Naive thymus-derived CD4-positive, alpha-beta T cell (primary cell): ENCODE measurements at regions not wholly inside any gene's neighbourhood (a gene's known extent, or its start where the extent isn't known, plus 50 kb on each side); places are given as distances from the start of the nearest gene placed in this dataset.

Experiments used
- ATAC-seq: fragments of 150-1000 bp; cut with Tn5 transposase; 2 replicates; pipeline ENCODE4 v1.10.0; 2021; ENCODE audit warnings: mild to moderate bottlenecking, moderate library complexity
- CTCF ChIA-PET: fragments of 350-600 bp; sonication (Branson Sonifier 250); formaldehyde crosslinking; loops from one replicate; lab custom pipeline; 2021; ENCODE audit warnings: antibody characterized with exemption; lab: Charles Lee
- POLR2A ChIA-PET: fragments of 350-600 bp; sonication (Branson Sonifier 250); formaldehyde crosslinking; loops from one replicate; lab custom pipeline; 2021; ENCODE audit warnings: antibody characterized with exemption, inconsistent platforms; lab: Charles Lee
- DNase-seq, 9 donors: peaks; one replicate each; pipeline versions ENCODE4 v3.0.0 to v3.0.0-alpha.2; 2020 to 2022; ENCODE audit warnings: mixed read lengths in 1 of 9
- H3K27ac ChIP-seq: one replicate; pipeline ENCODE4 v1.7.0; 2013; ENCODE audit warnings: mild to moderate bottlenecking, low read depth, low read length, moderate library complexity
- H3K27me3 ChIP-seq, 2 donors: one replicate each; pipeline ENCODE4 v1.7.0; 2013; ENCODE audit warnings: low read length in 2 of 2, mild to moderate bottlenecking in 2 of 2, moderate library complexity in 2 of 2; ENCODE audit not compliant: control insufficient read depth in 2 of 2, insufficient read depth in 2 of 2
- H3K36me3 ChIP-seq, 3 experiments: 1 replicate in 2 of 3; 2 replicates in 1 of 3; pipeline ENCODE4 v1.7.0; 2013; ENCODE audit warnings: low read length in 3 of 3, mild to moderate bottlenecking in 3 of 3, moderate library complexity in 1 of 3; ENCODE audit not compliant: insufficient read depth in 3 of 3, control insufficient read depth in 2 of 3
- H3K4me1 ChIP-seq, 2 donors: one replicate each; pipeline ENCODE4 v1.7.0; 2013; ENCODE audit warnings: low read length in 2 of 2, mild to moderate bottlenecking in 2 of 2, moderate library complexity in 1 of 2; ENCODE audit not compliant: control insufficient read depth in 2 of 2, insufficient read depth in 2 of 2
- H3K4me3 ChIP-seq: 2 replicates; pipeline ENCODE4 v1.7.0; 2013; ENCODE audit warnings: mild to moderate bottlenecking, low read length
- H3K9me3 ChIP-seq, 3 experiments: 1 replicate in 2 of 3; 2 replicates in 1 of 3; pipeline ENCODE4 v1.7.0; 2013; ENCODE audit warnings: low read length in 3 of 3; ENCODE audit not compliant: control insufficient read depth in 2 of 3
- H3K27ac Mint-ChIP-seq, 9 donors: one replicate each; pipeline ENCODE4 v1.8.0; 2020 to 2022; ENCODE audit warnings: mixed read lengths in 9 of 9, mild to moderate bottlenecking in 8 of 9, moderate library complexity in 5 of 9, inconsistent platforms in 2 of 9
- H3K27me3 Mint-ChIP-seq, 5 donors: one replicate each; pipeline ENCODE4 v1.8.0; 2021 to 2022; ENCODE audit warnings: mixed read lengths in 5 of 5, mild to moderate bottlenecking in 1 of 5
- H3K36me3 Mint-ChIP-seq, 5 donors: one replicate each; pipeline ENCODE4 v1.8.0; 2020 to 2022; ENCODE audit warnings: mixed read lengths in 5 of 5, mild to moderate bottlenecking in 3 of 5, inconsistent platforms in 1 of 5
- H3K4me1 Mint-ChIP-seq, 7 donors: one replicate each; pipeline ENCODE4 v1.8.0; 2020 to 2022; ENCODE audit warnings: mixed read lengths in 7 of 7, mild to moderate bottlenecking in 3 of 7, inconsistent platforms in 1 of 7
- H3K4me3 Mint-ChIP-seq, 10 donors: one replicate each; pipeline ENCODE4 v1.8.0; 2020 to 2022; ENCODE audit warnings: mild to moderate bottlenecking in 10 of 10, mixed read lengths in 10 of 10, moderate library complexity in 6 of 10, inconsistent platforms in 2 of 10
- H3K9me3 Mint-ChIP-seq, 11 donors: one replicate each; pipeline ENCODE4 v1.8.0; 2020 to 2022; ENCODE audit warnings: mixed read lengths in 11 of 11, mild to moderate bottlenecking in 4 of 11, inconsistent platforms in 1 of 11, moderate library complexity in 1 of 11
- intact Hi-C, 2 donors: fragments of 100-400 bp; cut with micrococcal nuclease; formaldehyde crosslinking; loops; one replicate each; pipeline ENCODE4 v1.15.1; 2023

DNA sequence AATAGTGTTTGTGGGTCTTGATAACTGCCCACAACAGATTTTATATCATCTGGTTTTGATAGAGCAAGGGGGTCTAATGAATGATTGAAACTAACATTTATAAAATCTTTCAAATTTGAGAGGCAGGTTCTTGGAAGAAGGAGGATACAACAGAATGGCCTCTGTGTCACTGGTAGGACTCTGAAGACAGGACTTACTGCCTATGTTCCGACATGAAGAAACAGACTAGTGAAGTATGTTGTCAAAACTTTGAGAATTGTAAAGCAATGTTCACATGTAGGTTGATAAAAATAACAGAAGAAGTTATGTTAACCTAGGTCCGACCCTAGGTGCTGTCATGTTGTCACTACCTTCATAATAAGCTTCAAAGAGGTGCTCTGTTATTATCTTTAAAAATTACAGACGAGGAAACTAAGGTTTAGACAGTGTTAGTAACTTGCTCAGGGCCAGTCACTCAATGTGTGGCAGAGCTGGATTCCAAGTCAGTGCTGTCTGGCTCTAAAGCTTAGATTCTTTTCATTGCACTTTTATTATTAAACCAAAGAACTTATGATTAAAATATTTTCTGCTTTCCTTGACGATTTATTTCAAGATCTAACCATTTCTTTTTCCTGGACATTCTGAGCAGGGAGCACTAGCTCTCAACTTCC lies 146.2 kb downstream of the RPIA start:
- Histone ChIP-seq H3K4me1 (no peaks in the 10 kb centered on the region), H3K4me3 (no peak overlapping the region), H3K27ac (no peak overlapping the region), H3K9me3 (no peaks in the 10 kb centered on the region), H3K27me3 (no peaks in the 10 kb centered on the region), H3K36me3 (no peaks in the 10 kb centered on the region)
- POLR2A ChIA-PET: no interaction called here
- Mint-ChIP-seq H3K27ac (no peak overlapping the region), H3K9me3 (no peaks in the 10 kb centered on the region), H3K27me3 (peaks cover 0 to 6% (median 0%) of the 10 kb centered on the region in 5 donors), H3K36me3 (no peaks in the 10 kb centered on the region), H3K4me1 (peaks cover 0 to 8% (median 4%) of the 10 kb centered on the region in 7 donors), H3K4me3 (no peak overlapping the region)
- intact Hi-C loops: no loop called here
- CTCF ChIA-PET: no interaction called here
- ATAC-seq (no peak), DNase-seq (no peak)

DNA sequence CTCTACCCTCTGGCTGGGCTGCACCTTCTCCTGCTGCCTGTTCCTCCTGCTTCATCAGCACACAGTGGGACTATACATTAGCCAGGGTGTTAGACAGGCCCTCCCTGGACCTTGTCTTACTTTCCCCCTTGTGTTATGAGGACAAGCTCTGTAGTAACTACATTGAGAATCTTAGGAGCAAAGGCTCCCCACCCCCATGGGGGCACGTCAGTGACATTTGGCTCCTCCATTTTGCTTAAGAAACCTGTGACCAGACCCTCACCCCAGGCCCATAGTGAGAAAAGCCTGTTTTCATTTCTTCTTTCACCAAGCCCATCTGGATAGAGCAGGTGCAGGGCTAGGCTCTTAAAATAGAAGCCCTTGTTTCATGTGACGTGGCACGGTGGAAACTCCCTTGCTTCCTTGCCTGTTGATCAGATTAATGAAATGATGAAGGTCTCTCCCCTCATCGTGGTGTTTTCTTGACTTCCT lies 146.7 kb downstream of the RPIA start:
- no peaks in the 10 kb centered on the region for H3K9me3 Mint-ChIP-seq
- H3K27me3 Mint-ChIP-seq: peaks cover 0 to 6% (median 0%) of the 10 kb centered on the region in 5 donors
- Histone ChIP-seq H3K27me3 (no peaks in the 10 kb centered on the region), H3K27ac (no peak overlapping the region), H3K9me3 (no peaks in the 10 kb centered on the region), H3K36me3 (no peaks in the 10 kb centered on the region), H3K4me3 (no peak overlapping the region), H3K4me1 (no peaks in the 10 kb centered on the region)
- DNase-seq: no peak
- H3K36me3 Mint-ChIP-seq: no peaks in the 10 kb centered on the region
- H3K4me3 Mint-ChIP-seq: no peak overlapping the region
- intact Hi-C loops: no loop called here
- CTCF ChIA-PET: no interaction called here
- H3K27ac Mint-ChIP-seq: no peak overlapping the region
- POLR2A ChIA-PET: no interaction called here
- ATAC-seq: peak; percentile 47
- H3K4me1 Mint-ChIP-seq: peaks cover 0 to 8% (median 4%) of the 10 kb centered on the region in 7 donors

DNA sequence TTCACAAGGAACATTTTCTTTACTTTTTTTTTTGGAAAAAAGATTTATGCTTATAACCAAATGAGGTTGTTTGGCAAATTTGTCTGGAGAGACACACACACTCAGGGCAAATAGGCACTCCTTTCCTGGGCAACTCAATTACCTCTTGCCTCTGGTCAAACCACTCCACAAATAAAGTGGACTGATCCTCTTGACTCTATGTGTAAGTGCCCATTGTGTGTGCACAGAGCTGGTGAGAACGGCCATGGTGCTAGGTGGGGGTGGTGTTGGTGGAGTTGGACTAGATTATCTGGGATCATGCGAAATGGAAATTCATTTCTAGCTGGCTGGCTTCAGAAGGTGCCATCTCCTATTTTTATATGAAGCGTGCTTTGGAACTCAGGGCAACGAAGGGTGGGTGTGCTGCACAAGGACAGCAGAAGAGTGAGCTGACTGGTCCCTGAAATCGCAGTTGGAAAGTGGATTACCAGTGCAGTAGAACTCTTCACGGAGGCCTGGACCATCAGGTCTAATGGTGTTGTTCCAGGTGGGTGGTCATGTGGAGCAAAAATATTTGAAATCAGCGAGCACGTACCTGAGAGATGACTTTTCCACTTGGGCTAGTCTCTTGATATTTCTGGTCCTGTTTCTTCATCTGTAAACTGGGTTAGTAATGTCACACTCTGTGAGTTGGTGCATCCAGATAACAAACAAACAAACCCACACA lies 149.9 kb downstream of the RPIA start:
- intact Hi-C loops: no loop called here
- ATAC-seq: no peak
- H3K27ac Mint-ChIP-seq: no peak overlapping the region
- POLR2A ChIA-PET: no interaction called here
- peaks cover 0 to 6% (median 5%) of the 10 kb centered on the region in 5 donors for H3K27me3 Mint-ChIP-seq
- H3K4me1 Mint-ChIP-seq: peaks cover 0 to 8% (median 4%) of the 10 kb centered on the region in 7 donors
- H3K4me3 ChIP-seq: no peak overlapping the region
- no peak overlapping the region for H3K27ac ChIP-seq
- no peaks in the 10 kb centered on the region for H3K36me3 ChIP-seq
- H3K27me3 ChIP-seq: no peaks in the 10 kb centered on the region
- H3K9me3 ChIP-seq: no peaks in the 10 kb centered on the region
- no peak overlapping the region for H3K4me3 Mint-ChIP-seq
- CTCF ChIA-PET: interaction anchor here (0.6 kb wide), 1 partner anchor 45 kb away, joined by 6 read pairs; no protein-coding TSS in a partner anchor
- H3K36me3 Mint-ChIP-seq: no peaks in the 10 kb centered on the region
- H3K4me1 ChIP-seq: no peaks in the 10 kb centered on the region
- H3K9me3 Mint-ChIP-seq: no peaks in the 10 kb centered on the region
- no peak for DNase-seq

DNA sequence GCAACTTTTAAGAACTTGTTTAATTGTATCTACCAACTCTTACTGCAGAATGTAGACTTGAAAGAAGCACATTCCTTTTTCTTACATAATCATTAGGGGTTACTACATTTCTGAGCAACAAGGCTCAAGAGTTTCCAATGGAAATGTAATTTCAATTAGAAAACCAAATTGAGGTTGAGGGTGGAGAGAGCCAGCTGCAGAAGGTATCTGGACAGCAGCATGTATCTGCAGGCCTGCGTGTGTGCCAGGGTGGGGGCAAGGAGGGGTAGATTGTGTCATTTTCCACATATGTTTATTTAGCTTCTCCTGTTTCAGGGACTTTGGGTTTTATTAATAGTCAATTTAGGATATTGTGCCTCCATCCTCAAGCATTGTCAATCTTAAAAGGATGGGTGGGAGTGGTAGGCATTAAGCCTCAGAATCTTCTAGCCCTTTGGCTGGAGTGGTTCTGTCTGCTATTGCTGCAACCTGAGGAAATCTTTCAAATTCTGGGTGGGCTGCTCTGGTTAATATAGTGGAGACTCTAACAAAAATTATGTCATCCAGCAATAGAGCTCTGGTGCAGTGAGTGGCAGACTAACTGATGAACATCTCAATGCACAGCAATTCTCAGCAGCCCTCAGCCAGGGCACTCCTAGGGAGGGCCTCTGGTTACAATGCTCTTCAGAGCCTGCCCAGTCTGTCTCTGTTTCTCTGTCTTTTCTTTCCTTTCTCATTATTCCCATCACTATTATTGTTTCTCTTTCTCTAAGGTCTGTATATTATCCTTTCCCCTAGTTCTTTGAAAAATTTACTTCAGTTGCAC lies 151.4 kb downstream of the RPIA start:
- Histone ChIP-seq H3K4me1 (no peaks in the 10 kb centered on the region), H3K27me3 (no peaks in the 10 kb centered on the region), H3K4me3 (no peak overlapping the region), H3K9me3 (no peaks in the 10 kb centered on the region), H3K36me3 (no peaks in the 10 kb centered on the region), H3K27ac (no peak overlapping the region)
- no peaks in the 10 kb centered on the region for H3K36me3 Mint-ChIP-seq
- DNase-seq (no peak), ATAC-seq (no peak)
- no peak overlapping the region for H3K4me3 Mint-ChIP-seq
- intact Hi-C loops: no loop called here
- no peaks in the 10 kb centered on the region for H3K9me3 Mint-ChIP-seq
- peaks cover 0 to 13% (median 6%) of the 10 kb centered on the region in 5 donors for H3K27me3 Mint-ChIP-seq
- no peak overlapping the region for H3K27ac Mint-ChIP-seq
- CTCF ChIA-PET: interaction anchor here (0.6 kb wide), 1 partner anchor 12 kb away, joined by 4 read pairs; no protein-coding TSS in a partner anchor
- POLR2A ChIA-PET: no interaction called here
- peaks cover 0 to 8% (median 4%) of the 10 kb centered on the region in 7 donors for H3K4me1 Mint-ChIP-seq

DNA sequence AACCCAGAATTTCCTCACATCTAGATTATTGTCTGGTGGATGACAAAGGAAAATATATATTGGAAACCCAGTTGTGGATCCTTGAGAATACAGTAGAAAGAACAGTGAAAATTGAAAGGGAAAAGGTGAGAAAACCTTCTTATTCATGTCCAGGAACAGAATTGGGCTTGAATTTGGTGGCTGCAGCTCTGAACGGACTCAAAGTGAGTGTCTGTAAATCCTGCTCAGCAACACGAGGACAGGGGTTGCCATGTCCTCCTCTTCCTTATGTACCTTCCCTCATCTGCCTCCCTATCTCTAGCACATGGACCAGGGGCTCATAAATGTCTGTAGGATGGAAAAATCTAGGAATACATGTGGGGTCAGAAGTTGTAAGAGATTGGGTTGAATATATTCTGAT lies 152.2 kb downstream of the RPIA start:
- Mint-ChIP-seq H3K4me1 (peaks cover 0 to 3% (median 2%) of the 10 kb centered on the region in 7 donors), H3K27me3 (peaks cover 6 to 19% (median 13%) of the 10 kb centered on the region in 5 donors), H3K36me3 (no peaks in the 10 kb centered on the region), H3K4me3 (no peak overlapping the region), H3K9me3 (peaks cover 0 to 2% (median 0%) of the 10 kb centered on the region in 11 donors), H3K27ac (no peak overlapping the region)
- Histone ChIP-seq H3K4me1 (no peaks in the 10 kb centered on the region), H3K27me3 (no peaks in the 10 kb centered on the region), H3K27ac (no peak overlapping the region), H3K36me3 (no peaks in the 10 kb centered on the region), H3K4me3 (no peak overlapping the region), H3K9me3 (no peaks in the 10 kb centered on the region)
- CTCF ChIA-PET: no interaction called here
- POLR2A ChIA-PET: no interaction called here
- DNase-seq: no peak
- no peak for ATAC-seq
- intact Hi-C loops: no loop called here

DNA sequence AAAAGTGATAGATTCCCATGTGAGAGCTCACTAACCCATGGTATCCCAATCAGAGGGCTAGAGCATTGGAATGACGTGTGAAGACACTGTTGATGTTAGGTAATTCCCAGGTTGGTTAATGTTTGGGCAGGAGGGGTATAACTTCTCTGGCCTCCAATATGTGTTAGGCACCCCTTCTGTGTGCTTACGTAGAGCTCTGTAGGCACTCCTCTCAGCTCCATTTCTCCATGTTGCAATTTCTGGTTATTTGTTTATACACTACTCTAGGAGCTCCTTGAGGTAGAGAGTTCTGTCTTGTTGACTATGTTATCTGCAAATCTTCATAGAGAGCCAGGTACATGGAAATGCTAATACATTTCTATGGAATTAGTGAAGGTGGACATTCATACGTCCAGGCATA lies 153.5 kb downstream of the RPIA start:
- H3K36me3 Mint-ChIP-seq: no peaks in the 10 kb centered on the region
- no peaks in the 10 kb centered on the region for H3K27me3 ChIP-seq
- ChIA-PET CTCF (no interaction called here), POLR2A (no interaction called here)
- peaks cover 0 to 3% (median 0%) of the 10 kb centered on the region in 11 donors for H3K9me3 Mint-ChIP-seq
- no peak overlapping the region for H3K4me3 Mint-ChIP-seq
- H3K27ac ChIP-seq: no peak overlapping the region
- no peak for DNase-seq
- intact Hi-C loops: no loop called here
- no peak overlapping the region for H3K4me3 ChIP-seq
- no peaks in the 10 kb centered on the region for H3K4me1 ChIP-seq
- no peak for ATAC-seq
- H3K9me3 ChIP-seq: no peaks in the 10 kb centered on the region
- H3K36me3 ChIP-seq: no peaks in the 10 kb centered on the region
- H3K27ac Mint-ChIP-seq: no peak overlapping the region
- H3K4me1 Mint-ChIP-seq: no peaks in the 10 kb centered on the region
- peaks cover 7 to 23% (median 17%) of the 10 kb centered on the region in 5 donors for H3K27me3 Mint-ChIP-seq
